ENCODE measurements at regions not wholly inside any gene's neighbourhood (a gene's known extent, or its start where the extent isn't known, plus 50 kb on each side); places are given as distances from the start of the nearest gene placed in this dataset.

GRCh38 chr3:101149707-101150106 lies 156.5 kb upstream of the ABI3BP start:
- Histone ChIP-seq H3K79me2 (ENCODE audit: low read length) (no peaks in the 10 kb centered on the region), H3K9ac (ENCODE audit: low read length) (no peak overlapping the region), H3K9me2 (replicated peaks; ENCODE audit: low read length) (no peaks in the 10 kb centered on the region), H3F3A (ENCODE audit: low read length, unreplicated experiment) (no peaks in the 10 kb centered on the region), H3K27ac (ENCODE audit: low read length) (no peak overlapping the region), H2AFZ (ENCODE audit: low read length) (no peak overlapping the region), H3K27me3 (ENCODE audit: low read length) (no peaks in the 10 kb centered on the region), H4K20me1 (ENCODE audit: low read length) (no peaks in the 10 kb centered on the region), H3K36me3 (ENCODE audit: low read depth, low read length) (no peaks in the 10 kb centered on the region), H3K4me1 (ENCODE audit: insufficient read depth, low read length) (no peaks in the 10 kb centered on the region), H3K4me3 (ENCODE audit: low read length) (no peak overlapping the region), H3K9me3 (ENCODE audit: low read length) (no peaks in the 10 kb centered on the region), H3K4me2 (ENCODE audit: low read length) (no peak overlapping the region)
- BruUV-seq (replicated peaks) = no TSS peak
- ChIA-PET CTCF (no interaction called here), POLR2A (ENCODE audit: unreplicated experiment) (no interaction called here)
- TF ChIP-seq EZH2 (IDR thresholded peaks at IDR 0.05; ENCODE audit: low read length, unreplicated experiment) = no peak
- TF ChIP-seq EZH2phosphoT487 (IDR thresholded peaks at IDR 0.05; ENCODE audit: borderline replicate concordance, low read length) = no peak
- no peak for TF ChIP-seq CTCF (conservative IDR thresholded peaks at IDR 0.05; ENCODE audit: low read depth, low read length)
- ATAC-seq = no peak
- intact Hi-C loops (cut with micrococcal nuclease) = no loop called here
- no peak for DNase-seq

GRCh38 chr3:101149251-101149650 lies 156.0 kb upstream of the ABI3BP start:
- no peaks in the 10 kb centered on the region for H3K79me2 ChIP-seq (ENCODE audit: low read length)
- ATAC-seq (no peak), DNase-seq (no peak)
- TF ChIP-seq EZH2 (IDR thresholded peaks at IDR 0.05; ENCODE audit: low read length, unreplicated experiment) (no peak), EZH2phosphoT487 (IDR thresholded peaks at IDR 0.05; ENCODE audit: borderline replicate concordance, low read length) (no peak), CTCF (conservative IDR thresholded peaks at IDR 0.05; ENCODE audit: low read depth, low read length) (no peak)
- no peaks in the 10 kb centered on the region for H3K36me3 ChIP-seq (ENCODE audit: low read depth, low read length)
- no peaks in the 10 kb centered on the region for H3F3A ChIP-seq (ENCODE audit: low read length, unreplicated experiment)
- ChIA-PET CTCF (no interaction called here), POLR2A (ENCODE audit: unreplicated experiment) (no interaction called here)
- H2AFZ ChIP-seq (ENCODE audit: low read length) = no peak overlapping the region
- H3K9me2 ChIP-seq (replicated peaks; ENCODE audit: low read length) = no peaks in the 10 kb centered on the region
- no peaks in the 10 kb centered on the region for H4K20me1 ChIP-seq (ENCODE audit: low read length)
- no peaks in the 10 kb centered on the region for H3K9me3 ChIP-seq (ENCODE audit: low read length)
- H3K27me3 ChIP-seq (ENCODE audit: low read length) = no peaks in the 10 kb centered on the region
- intact Hi-C loops (cut with micrococcal nuclease) = no loop called here
- no peak overlapping the region for H3K4me2 ChIP-seq (ENCODE audit: low read length)
- no peak overlapping the region for H3K27ac ChIP-seq (ENCODE audit: low read length)
- H3K4me3 ChIP-seq (ENCODE audit: low read length) = no peak overlapping the region
- no peaks in the 10 kb centered on the region for H3K4me1 ChIP-seq (ENCODE audit: insufficient read depth, low read length)
- no TSS peak for BruUV-seq (replicated peaks)
- no peak overlapping the region for H3K9ac ChIP-seq (ENCODE audit: low read length)

GRCh38 chr3:101148001-101148400 lies 154.8 kb upstream of the ABI3BP start:
- no peak for TF ChIP-seq CTCF (conservative IDR thresholded peaks at IDR 0.05; ENCODE audit: low read depth, low read length)
- no peak for TF ChIP-seq EZH2phosphoT487 (IDR thresholded peaks at IDR 0.05; ENCODE audit: borderline replicate concordance, low read length)
- TF ChIP-seq EZH2 (IDR thresholded peaks at IDR 0.05; ENCODE audit: low read length, unreplicated experiment) = no peak
- Histone ChIP-seq H3K27me3 (ENCODE audit: low read length) (no peaks in the 10 kb centered on the region), H3K79me2 (ENCODE audit: low read length) (no peaks in the 10 kb centered on the region), H3K4me2 (ENCODE audit: low read length) (no peak overlapping the region), H3K27ac (ENCODE audit: low read length) (no peak overlapping the region), H2AFZ (ENCODE audit: low read length) (peak overlapping the region; percentile 22; the same call in 1 of the 2 replicates), H3F3A (ENCODE audit: low read length, unreplicated experiment) (no peaks in the 10 kb centered on the region), H3K4me3 (ENCODE audit: low read length) (no peak overlapping the region), H3K36me3 (ENCODE audit: low read depth, low read length) (no peaks in the 10 kb centered on the region), H3K9ac (ENCODE audit: low read length) (no peak overlapping the region), H3K9me2 (replicated peaks; ENCODE audit: low read length) (no peaks in the 10 kb centered on the region), H3K4me1 (ENCODE audit: insufficient read depth, low read length) (no peaks in the 10 kb centered on the region), H4K20me1 (ENCODE audit: low read length) (no peaks in the 10 kb centered on the region), H3K9me3 (ENCODE audit: low read length) (no peaks in the 10 kb centered on the region)
- CTCF ChIA-PET = no interaction called here
- BruUV-seq (replicated peaks) = no TSS peak
- ATAC-seq (no peak), DNase-seq (no peak)
- POLR2A ChIA-PET (ENCODE audit: unreplicated experiment) = no interaction called here
- intact Hi-C loops (cut with micrococcal nuclease) = no loop called here

Measured in PC-3 (cell line).